Nephron progenitor cell (in vitro differentiated cells): ENCODE measurements at regions not wholly inside any gene's neighbourhood (a gene's known extent, or its start where the extent isn't known, plus 50 kb on each side); places are given as distances from the start of the nearest gene placed in this dataset.
A peak's percentile ranks its signal among the peaks of the same experiment; 100 is the strongest.

Source experiments
- DNase-seq: peaks from one replicate; pipeline ENCODE4 v3.0.0; 2021
- H3K27ac Mint-ChIP-seq: 2 replicates; pipeline ENCODE4 v1.8.0; 2021; ENCODE audit warnings: mild to moderate bottlenecking, moderate library complexity, mixed read lengths
- H3K27me3 Mint-ChIP-seq: 2 replicates; pipeline ENCODE4 v1.8.0; 2021; ENCODE audit warnings: mild to moderate bottlenecking, low read depth, mixed read lengths; ENCODE audit not compliant: poor library complexity
- H3K36me3 Mint-ChIP-seq: 2 replicates; pipeline ENCODE4 v1.8.0; 2021; ENCODE audit warnings: low read depth, mixed read lengths
- H3K4me1 Mint-ChIP-seq: 2 replicates; pipeline ENCODE4 v1.8.0; 2021; ENCODE audit warnings: mixed read lengths
- H3K4me3 Mint-ChIP-seq: 2 replicates; pipeline ENCODE4 v1.8.0; 2021; ENCODE audit warnings: mild to moderate bottlenecking, moderate library complexity, mixed read lengths
- H3K9me3 Mint-ChIP-seq: 2 replicates; pipeline ENCODE4 v1.8.0; 2021; ENCODE audit warnings: mild to moderate bottlenecking, moderate library complexity, mixed read lengths
- TF ChIP-seq, protein P1 (sequence below): fragments of 200-600 bp; sonication (generic); IDR thresholded peaks from 2 replicates; pipeline ENCODE4 v1.5.0; 2021; ENCODE audit warnings: antibody characterized with exemption

DNA sequence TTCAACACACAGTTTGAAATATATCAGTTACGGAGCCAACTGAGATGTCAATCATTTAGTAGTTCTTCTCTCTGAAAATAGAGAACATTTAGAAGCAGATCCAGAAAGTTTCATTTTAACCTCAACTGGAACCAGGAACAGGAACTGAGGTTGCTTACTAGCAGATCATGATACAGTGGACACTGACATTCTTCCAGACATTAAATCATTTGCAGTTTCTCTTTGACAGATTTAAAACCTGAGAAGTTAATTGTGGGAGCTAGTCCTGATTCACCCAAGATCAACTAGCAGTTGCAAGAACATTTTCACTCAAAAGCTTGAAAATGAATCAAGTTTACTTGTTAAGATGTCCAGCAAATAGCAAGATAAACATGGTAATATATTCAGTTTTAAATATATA is 135.4 kb downstream of the SLC17A6 start:
- H3K9me3 Mint-ChIP-seq, result no peaks in the 10 kb centered on the region
- no peak overlapping the region for H3K4me3 Mint-ChIP-seq
- TF ChIP-seq, protein P1, sequence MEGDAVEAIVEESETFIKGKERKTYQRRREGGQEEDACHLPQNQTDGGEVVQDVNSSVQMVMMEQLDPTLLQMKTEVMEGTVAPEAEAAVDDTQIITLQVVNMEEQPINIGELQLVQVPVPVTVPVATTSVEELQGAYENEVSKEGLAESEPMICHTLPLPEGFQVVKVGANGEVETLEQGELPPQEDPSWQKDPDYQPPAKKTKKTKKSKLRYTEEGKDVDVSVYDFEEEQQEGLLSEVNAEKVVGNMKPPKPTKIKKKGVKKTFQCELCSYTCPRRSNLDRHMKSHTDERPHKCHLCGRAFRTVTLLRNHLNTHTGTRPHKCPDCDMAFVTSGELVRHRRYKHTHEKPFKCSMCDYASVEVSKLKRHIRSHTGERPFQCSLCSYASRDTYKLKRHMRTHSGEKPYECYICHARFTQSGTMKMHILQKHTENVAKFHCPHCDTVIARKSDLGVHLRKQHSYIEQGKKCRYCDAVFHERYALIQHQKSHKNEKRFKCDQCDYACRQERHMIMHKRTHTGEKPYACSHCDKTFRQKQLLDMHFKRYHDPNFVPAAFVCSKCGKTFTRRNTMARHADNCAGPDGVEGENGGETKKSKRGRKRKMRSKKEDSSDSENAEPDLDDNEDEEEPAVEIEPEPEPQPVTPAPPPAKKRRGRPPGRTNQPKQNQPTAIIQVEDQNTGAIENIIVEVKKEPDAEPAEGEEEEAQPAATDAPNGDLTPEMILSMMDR, result no peak
- peaks cover 53% of the 10 kb centered on the region for H3K4me1 Mint-ChIP-seq
- H3K27ac Mint-ChIP-seq, result no peak overlapping the region
- H3K27me3 Mint-ChIP-seq, result peaks cover 9% of the 10 kb centered on the region
- no peak for DNase-seq
- H3K36me3 Mint-ChIP-seq, result no peaks in the 10 kb centered on the region

DNA sequence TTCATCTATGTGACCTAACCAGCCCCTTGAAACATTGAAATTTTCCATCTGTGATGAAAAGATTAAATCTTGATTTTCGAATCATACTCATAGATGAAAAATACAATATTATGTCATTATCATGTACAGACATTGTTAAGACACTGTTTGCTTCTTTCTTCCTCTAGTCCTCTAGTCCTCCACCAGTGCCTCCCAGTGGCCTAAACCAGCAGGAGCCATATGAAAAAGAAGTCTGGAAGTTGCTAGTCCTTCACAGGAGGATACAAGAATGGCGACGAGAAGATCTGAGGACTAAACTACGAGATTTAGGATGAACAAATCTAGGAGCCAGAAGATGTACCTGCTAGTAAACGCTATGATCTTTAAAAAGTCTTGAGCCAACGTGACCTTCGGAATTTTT is 134.1 kb downstream of the SLC17A6 start:
- H3K27ac Mint-ChIP-seq, result no peak overlapping the region
- no peak for DNase-seq
- H3K4me3 Mint-ChIP-seq, result no peak overlapping the region
- TF ChIP-seq, protein P1, result no peak
- no peaks in the 10 kb centered on the region for H3K9me3 Mint-ChIP-seq
- H3K4me1 Mint-ChIP-seq, result peaks cover 42% of the 10 kb centered on the region
- H3K27me3 Mint-ChIP-seq, result peaks cover 16% of the 10 kb centered on the region
- no peaks in the 10 kb centered on the region for H3K36me3 Mint-ChIP-seq

DNA sequence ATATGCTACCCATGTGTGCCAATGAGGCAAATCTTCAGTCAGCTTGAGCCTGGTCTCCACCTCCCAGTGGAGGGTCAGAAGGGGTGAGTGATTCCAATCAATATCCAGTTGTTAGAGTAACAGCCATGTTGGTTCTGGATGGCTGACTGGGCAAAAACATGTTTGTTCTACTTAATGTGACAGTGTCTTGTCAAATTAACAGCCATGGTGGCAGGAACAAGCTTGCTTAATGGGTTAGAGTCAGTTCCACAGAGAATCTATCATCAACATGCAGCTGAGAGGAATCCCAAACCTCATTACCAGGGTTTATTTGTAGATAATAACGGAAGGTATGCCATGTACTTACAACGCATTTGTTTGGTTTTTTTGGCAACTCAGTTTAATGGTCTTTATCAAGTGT is 133.2 kb downstream of the SLC17A6 start:
- Mint-ChIP-seq H3K27me3 (peaks cover 16% of the 10 kb centered on the region), H3K4me3 (no peak overlapping the region), H3K36me3 (no peaks in the 10 kb centered on the region), H3K9me3 (no peaks in the 10 kb centered on the region), H3K4me1 (peaks cover 42% of the 10 kb centered on the region), H3K27ac (peak overlapping the region; percentile 77)
- TF ChIP-seq, protein P1, result no peak
- peak; percentile 21 for DNase-seq

DNA sequence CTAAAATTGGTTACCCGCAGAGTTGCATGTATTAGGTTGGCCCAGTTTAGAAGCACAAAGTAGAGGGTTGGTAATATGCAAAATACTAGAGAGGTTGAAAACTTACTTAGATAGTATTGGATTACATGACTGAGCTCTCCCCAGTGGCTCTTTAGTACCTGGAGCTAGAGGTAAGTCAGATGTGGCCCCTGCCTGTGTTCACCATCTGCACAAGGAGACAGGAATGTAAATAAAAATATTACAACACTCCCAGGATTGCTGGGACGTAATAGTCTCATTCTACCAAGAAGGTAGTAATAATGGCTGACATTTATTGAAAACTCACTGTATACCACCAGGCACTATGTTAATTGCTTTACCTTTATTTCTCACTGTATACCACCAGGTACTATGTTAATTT is 129.6 kb downstream of the SLC17A6 start:
- TF ChIP-seq, protein P1, result no peak
- peaks cover 14% of the 10 kb centered on the region for H3K27me3 Mint-ChIP-seq
- H3K4me3 Mint-ChIP-seq, result no peak overlapping the region
- DNase-seq, result no peak
- H3K36me3 Mint-ChIP-seq, result no peaks in the 10 kb centered on the region
- H3K27ac Mint-ChIP-seq, result no peak overlapping the region
- no peaks in the 10 kb centered on the region for H3K9me3 Mint-ChIP-seq
- H3K4me1 Mint-ChIP-seq, result peaks cover 27% of the 10 kb centered on the region

DNA sequence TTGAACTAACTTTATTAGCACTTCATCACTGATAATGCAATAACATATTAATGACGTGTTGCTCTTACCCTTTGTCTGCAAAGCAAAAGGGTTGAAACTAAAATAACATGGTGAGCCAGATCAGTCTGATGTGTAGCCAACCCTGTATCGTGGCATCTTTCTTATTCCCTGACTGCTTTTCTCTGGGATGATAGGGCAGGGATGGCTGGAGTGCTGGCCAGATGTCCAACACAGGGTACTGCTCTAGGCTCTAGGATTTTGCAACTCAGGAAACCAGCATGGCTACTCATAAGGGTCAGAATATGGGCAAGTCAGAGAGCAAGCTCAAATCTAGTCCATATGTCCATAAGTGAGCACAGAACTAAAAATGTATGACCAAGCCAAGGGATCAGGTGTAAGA is 129.1 kb downstream of the SLC17A6 start:
- H3K36me3 Mint-ChIP-seq, result no peaks in the 10 kb centered on the region
- H3K27me3 Mint-ChIP-seq, result peaks cover 15% of the 10 kb centered on the region
- H3K4me1 Mint-ChIP-seq, result peaks cover 22% of the 10 kb centered on the region
- no peak overlapping the region for H3K4me3 Mint-ChIP-seq
- H3K27ac Mint-ChIP-seq, result no peak overlapping the region
- no peak for DNase-seq
- no peaks in the 10 kb centered on the region for H3K9me3 Mint-ChIP-seq
- TF ChIP-seq, protein P1, result no peak

DNA sequence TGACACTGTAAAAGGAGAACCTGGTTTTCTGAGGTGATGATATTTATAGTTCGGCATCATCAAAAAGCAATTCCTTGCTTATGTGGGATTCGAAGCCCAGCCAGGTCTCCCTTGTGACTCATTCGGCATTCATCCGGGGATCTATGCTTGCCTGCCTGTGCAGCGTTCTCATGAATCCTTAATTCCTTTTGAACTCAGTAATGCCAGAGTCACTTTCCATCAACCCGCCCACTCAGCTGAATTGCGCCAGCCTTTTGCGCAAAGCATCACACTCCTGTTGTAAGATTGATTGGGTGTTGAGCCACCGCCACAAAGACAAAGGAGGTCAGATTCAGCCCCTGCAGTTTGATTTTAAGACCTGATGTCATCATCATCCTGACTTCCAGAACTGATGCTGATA is 128.6 kb downstream of the SLC17A6 start:
- Mint-ChIP-seq H3K4me1 (peaks cover 18% of the 10 kb centered on the region), H3K27ac (no peak overlapping the region), H3K9me3 (no peaks in the 10 kb centered on the region), H3K36me3 (no peaks in the 10 kb centered on the region), H3K4me3 (no peak overlapping the region), H3K27me3 (peaks cover 15% of the 10 kb centered on the region)
- DNase-seq, result no peak
- TF ChIP-seq, protein P1, result no peak
